GM20431 (cell line): ENCODE measurements at regions not wholly inside any gene's neighbourhood (a gene's known extent, or its start where the extent isn't known, plus 50 kb on each side); places are given as distances from the start of the nearest gene placed in this dataset.
"Not testable (repeated sequence)": the region's sequence is repeated elsewhere in the genome, so short reads cannot be mapped to it uniquely, and the experiment has no call there.

Experiments used
- in situ Hi-C: fragments of 300-500 bp; cut with MseI, MboI; formaldehyde crosslinking; loops from one replicate; pipeline ENCODE4 v1.15.0; 2020; ENCODE audit warnings: low sequenced_read_pairs; ENCODE audit not compliant: unreplicated experiment

GRCh38 chr3:159662549-159662948 lies 326.1 kb upstream of the IL12A start:
- in situ Hi-C loops, result no loop called here

GRCh38 chr3:159664006-159664405 lies 324.6 kb upstream of the IL12A start:
- in situ Hi-C loops, result no loop called here

- in situ Hi-C loops, result no loop called here
These were observed 324.0 kb upstream of the IL12A start for GRCh38 chr3:159664653-159665052.

- in situ Hi-C loops, result no loop called here
These were observed 321.4 kb upstream of the IL12A start for GRCh38 chr3:159667261-159667660.

GRCh38 chr3:159668461-159668860 lies 320.2 kb upstream of the IL12A start:
- in situ Hi-C loops, result no loop called here

GRCh38 chr3:159668990-159669476 lies 319.6 kb upstream of the IL12A start:
- in situ Hi-C loops, result no loop called here

GRCh38 chr3:159669766-159670165 lies 318.9 kb upstream of the IL12A start:
- in situ Hi-C loops, result no loop called here

GRCh38 chr3:159672728-159673688 lies 315.6 kb upstream of the IL12A start:
- in situ Hi-C loops, result no loop called here

- in situ Hi-C loops, result no loop called here
These were observed 314.1 kb upstream of the IL12A start for GRCh38 chr3:159674583-159674982.

GRCh38 chr3:159675285-159675684 lies 313.4 kb upstream of the IL12A start:
- in situ Hi-C loops, result no loop called here

GRCh38 chr3:159679900-159680299 lies 308.7 kb upstream of the IL12A start:
- in situ Hi-C loops, result no loop called here

- in situ Hi-C loops, result not testable (repeated sequence)
These were observed 306.9 kb upstream of the IL12A start for GRCh38 chr3:159681717-159682116.

- in situ Hi-C loops, result no loop called here
These were observed 302.8 kb upstream of the IL12A start for GRCh38 chr3:159685801-159686200.

- in situ Hi-C loops, result no loop called here
These were observed 295.4 kb upstream of the IL12A start for GRCh38 chr3:159693226-159693625.

GRCh38 chr3:159711560-159712333 lies 276.9 kb upstream of the IL12A start:
- in situ Hi-C loops, result no loop called here

- in situ Hi-C loops, result no loop called here
These were observed 267.3 kb upstream of the IL12A start for GRCh38 chr3:159721324-159721723.

- in situ Hi-C loops, result no loop called here
These were observed 265.3 kb upstream of the IL12A start for GRCh38 chr3:159723295-159723694.

- in situ Hi-C loops, result no loop called here
These were observed 264.0 kb upstream of the IL12A start for GRCh38 chr3:159724627-159725026.

- in situ Hi-C loops, result no loop called here
These were observed 262.2 kb upstream of the IL12A start for GRCh38 chr3:159726231-159726964.

GRCh38 chr3:159727506-159727905 lies 261.1 kb upstream of the IL12A start:
- in situ Hi-C loops, result no loop called here
